Tibial nerve (tissue), 4 donors: ENCODE measurements at regions not wholly inside any gene's neighbourhood (a gene's known extent, or its start where the extent isn't known, plus 50 kb on each side); places are given as distances from the start of the nearest gene placed in this dataset.

Experiments
- DNase-seq, 2 donors: peaks; one replicate each; pipeline ENCODE4 v3.0.0-alpha.2; 2019; ENCODE audit warnings: low spot score in 2 of 2
- H3K27ac ChIP-seq, 4 donors: fragments of 200-600 bp; sonication (generic) in 3 of 4; one replicate each; pipeline ENCODE4 v1.5.1; 2017 to 2019; ENCODE audit warnings: mild to moderate bottlenecking in 1 of 4
- H3K27me3 ChIP-seq, 2 donors: fragments of 200-600 bp; sonication (generic) in 1 of 2; one replicate each; pipeline versions ENCODE4 v1.5.1 to v1.6.0; 2017 to 2019
- H3K36me3 ChIP-seq, 3 donors: fragments of 200-600 bp; sonication (generic); one replicate each; pipeline ENCODE4 v1.5.1; 2018 to 2019
- H3K4me1 ChIP-seq, 4 donors: fragments of 200-600 bp; sonication (generic) in 3 of 4; one replicate each; pipeline ENCODE4 v1.5.1; 2017 to 2019
- H3K4me3 ChIP-seq, 4 donors: fragments of 200-600 bp; sonication (generic) in 3 of 4; one replicate each; pipeline ENCODE4 v1.5.1; 2017 to 2019; ENCODE audit warnings: mild to moderate bottlenecking in 1 of 4, moderate library complexity in 1 of 4
- H3K9me3 ChIP-seq, 4 donors: fragments of 200-600 bp; sonication (generic) in 3 of 4; one replicate each; pipeline ENCODE4 v1.5.1; 2017 to 2019
- EP300 ChIP-seq, 2 donors: sonication (generic); formaldehyde crosslinking; IDR thresholded peaks; one replicate each; pipeline ENCODE4 v1.6.1; 2017; ENCODE audit warnings: antibody characterized with exemption in 2 of 2, mild to moderate bottlenecking in 1 of 2
- POLR2A ChIP-seq, 2 donors: fragments of 450-650 bp; IDR thresholded peaks; one replicate each; pipeline ENCODE4 v1.6.1; 2017; ENCODE audit warnings: antibody characterized with exemption in 2 of 2, mild to moderate bottlenecking in 2 of 2, moderate library complexity in 2 of 2
- WGBS, 2 donors: methylation state at CpG; one replicate each; pipeline ENCODE4 v1.1.5; 2018; 5-methylcytosine and 5-hydroxymethylcytosine counted together
- TF ChIP-seq, protein P1 (sequence below), 5 experiments: fragments of 200-600 bp in 3 of 5; fragments of 450-650 bp in 2 of 5; sonication (generic) in 3 of 5; IDR thresholded peaks; one replicate each; pipeline ENCODE4 v1.5.1; 2016 to 2019; ENCODE audit warnings: antibody characterized with exemption in 5 of 5, mild to moderate bottlenecking in 3 of 5, moderate library complexity in 2 of 5

GRCh38 chr10:45197816-45198485, 117.5 kb downstream of the OR13A1 start:
- 87 to 90% methylated on average over 28 of the region's 28 CpGs for WGBS, 2 donors
- no peak for DNase-seq
- TF ChIP-seq EP300 (IDR thresholded peaks at IDR 0.05): no peak
- no peak for TF ChIP-seq POLR2A (IDR thresholded peaks at IDR 0.05)
- TF ChIP-seq, protein P1, sequence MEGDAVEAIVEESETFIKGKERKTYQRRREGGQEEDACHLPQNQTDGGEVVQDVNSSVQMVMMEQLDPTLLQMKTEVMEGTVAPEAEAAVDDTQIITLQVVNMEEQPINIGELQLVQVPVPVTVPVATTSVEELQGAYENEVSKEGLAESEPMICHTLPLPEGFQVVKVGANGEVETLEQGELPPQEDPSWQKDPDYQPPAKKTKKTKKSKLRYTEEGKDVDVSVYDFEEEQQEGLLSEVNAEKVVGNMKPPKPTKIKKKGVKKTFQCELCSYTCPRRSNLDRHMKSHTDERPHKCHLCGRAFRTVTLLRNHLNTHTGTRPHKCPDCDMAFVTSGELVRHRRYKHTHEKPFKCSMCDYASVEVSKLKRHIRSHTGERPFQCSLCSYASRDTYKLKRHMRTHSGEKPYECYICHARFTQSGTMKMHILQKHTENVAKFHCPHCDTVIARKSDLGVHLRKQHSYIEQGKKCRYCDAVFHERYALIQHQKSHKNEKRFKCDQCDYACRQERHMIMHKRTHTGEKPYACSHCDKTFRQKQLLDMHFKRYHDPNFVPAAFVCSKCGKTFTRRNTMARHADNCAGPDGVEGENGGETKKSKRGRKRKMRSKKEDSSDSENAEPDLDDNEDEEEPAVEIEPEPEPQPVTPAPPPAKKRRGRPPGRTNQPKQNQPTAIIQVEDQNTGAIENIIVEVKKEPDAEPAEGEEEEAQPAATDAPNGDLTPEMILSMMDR (IDR thresholded peaks at IDR 0.05): no peak
- no peaks in the 10 kb centered on the region for H3K9me3 ChIP-seq
- no peak overlapping the region for H3K27ac ChIP-seq
- no peaks in the 10 kb centered on the region for H3K27me3 ChIP-seq
- H3K4me3 ChIP-seq: no peak overlapping the region
- H3K4me1 ChIP-seq: no peaks in the 10 kb centered on the region
- H3K36me3 ChIP-seq: no peaks in the 10 kb centered on the region

DNA sequence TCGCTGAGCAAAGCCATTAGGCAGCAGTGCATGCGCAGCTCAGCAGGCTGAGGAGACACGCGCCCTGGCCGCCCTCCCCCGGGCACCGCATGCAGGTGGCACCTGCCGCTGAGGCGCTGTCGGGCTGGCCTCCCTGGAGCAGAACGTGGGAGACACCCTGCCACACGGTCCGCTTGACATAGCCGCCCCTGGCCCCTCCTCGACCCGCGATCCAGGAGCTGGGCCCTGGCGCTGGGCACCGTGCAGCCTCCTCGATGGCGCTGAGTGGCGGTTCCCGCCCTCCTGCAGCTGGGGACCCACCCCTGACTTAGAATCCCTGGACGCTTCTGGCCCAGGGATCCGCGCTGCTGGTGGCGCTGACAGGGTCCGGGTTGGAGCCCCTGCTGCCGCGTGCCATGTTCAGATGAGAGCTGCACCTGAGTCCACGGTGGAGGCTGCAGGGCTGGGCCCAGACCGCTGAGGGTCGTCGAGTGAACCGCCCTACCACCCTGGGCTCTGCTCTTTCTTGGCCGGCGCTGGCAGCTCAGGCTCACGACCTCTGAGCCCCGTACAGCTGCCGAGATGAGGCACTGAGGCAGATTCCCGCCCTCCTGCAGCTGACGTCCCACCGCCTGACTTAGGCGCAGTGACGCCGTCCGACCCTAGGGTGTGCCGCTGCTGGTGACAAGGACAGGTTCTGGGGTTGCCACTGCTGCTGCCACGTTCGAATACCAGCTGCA, 116.8 kb downstream of the OR13A1 start:
- Histone ChIP-seq H3K27ac (no peak overlapping the region), H3K9me3 (no peaks in the 10 kb centered on the region), H3K36me3 (no peaks in the 10 kb centered on the region), H3K4me1 (no peaks in the 10 kb centered on the region), H3K4me3 (no peak overlapping the region), H3K27me3 (no peaks in the 10 kb centered on the region)
- TF ChIP-seq, protein P1 (IDR thresholded peaks at IDR 0.05): no peak
- TF ChIP-seq POLR2A (IDR thresholded peaks at IDR 0.05) (no peak), EP300 (IDR thresholded peaks at IDR 0.05) (no peak)
- 71 to 84% methylated on average over 19 to 20 of the region's 50 CpGs for WGBS, 2 donors
- no peak for DNase-seq

DNA sequence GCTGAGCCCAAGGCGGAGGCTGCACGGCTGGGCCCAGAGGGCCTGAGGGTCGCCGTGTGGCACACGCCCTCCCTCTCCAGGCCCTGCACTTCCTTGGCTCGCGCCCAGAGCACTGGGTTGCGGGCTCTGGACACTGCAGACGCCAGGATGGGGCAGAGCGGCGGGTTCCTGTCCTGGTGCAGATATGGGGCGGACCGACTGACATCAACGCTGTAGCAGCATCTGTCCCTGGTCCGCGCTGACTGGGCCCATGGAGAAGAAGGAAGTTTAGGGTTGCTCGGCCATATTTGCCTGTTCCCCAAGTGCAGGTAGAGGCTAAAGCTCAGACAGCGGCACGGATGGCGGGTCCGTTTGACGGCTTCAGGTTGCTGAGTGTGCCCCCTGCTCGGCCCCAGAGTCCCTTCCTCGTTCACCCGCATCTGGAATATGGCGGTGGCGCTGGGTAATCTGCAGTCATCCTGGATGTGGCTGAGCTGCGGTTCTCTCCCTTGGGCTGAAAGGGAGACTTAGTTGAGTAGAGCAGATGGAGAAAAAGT, 116.1 kb downstream of the OR13A1 start:
- TF ChIP-seq POLR2A (IDR thresholded peaks at IDR 0.05) (no peak), EP300 (IDR thresholded peaks at IDR 0.05) (no peak)
- TF ChIP-seq, protein P1 (IDR thresholded peaks at IDR 0.05): no peak
- no peaks in the 10 kb centered on the region for H3K27me3 ChIP-seq
- no peak overlapping the region for H3K27ac ChIP-seq
- no peak overlapping the region for H3K4me3 ChIP-seq
- H3K36me3 ChIP-seq: no peaks in the 10 kb centered on the region
- H3K4me1 ChIP-seq: no peaks in the 10 kb centered on the region
- no peaks in the 10 kb centered on the region for H3K9me3 ChIP-seq
- no peak for DNase-seq
- WGBS, 2 donors: 73 to 83% methylated on average over 19 to 23 of the region's 28 CpGs

DNA sequence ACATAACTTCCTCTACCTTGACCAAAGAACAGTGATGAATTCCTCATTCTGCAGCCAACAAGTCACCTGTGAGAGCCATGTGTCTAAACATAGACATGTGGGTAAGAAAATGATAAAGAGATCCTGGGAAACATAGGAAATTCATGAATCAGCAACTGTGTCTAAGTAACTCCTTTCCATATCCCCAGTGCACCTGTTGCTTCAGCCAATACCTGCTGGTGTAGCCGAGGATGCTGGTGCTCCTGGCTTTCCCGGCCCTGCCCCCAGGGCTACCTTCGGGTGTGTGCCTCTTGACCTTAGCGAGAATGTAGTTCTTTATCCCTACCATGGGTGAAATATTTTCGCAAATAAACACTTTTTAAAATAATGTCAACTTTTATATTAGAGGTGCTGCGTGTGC, 114.1 kb downstream of the OR13A1 start:
- H3K4me1 ChIP-seq: no peaks in the 10 kb centered on the region
- WGBS, 2 donors: 74 to 84% methylated on average over 6 of the region's 6 CpGs
- H3K27ac ChIP-seq: no peak overlapping the region
- H3K4me3 ChIP-seq: no peak overlapping the region
- no peaks in the 10 kb centered on the region for H3K36me3 ChIP-seq
- no peaks in the 10 kb centered on the region for H3K9me3 ChIP-seq
- no peak for DNase-seq
- no peaks in the 10 kb centered on the region for H3K27me3 ChIP-seq
- TF ChIP-seq EP300 (IDR thresholded peaks at IDR 0.05) (no peak), POLR2A (IDR thresholded peaks at IDR 0.05) (no peak)
- TF ChIP-seq, protein P1 (IDR thresholded peaks at IDR 0.05): no peak

DNA sequence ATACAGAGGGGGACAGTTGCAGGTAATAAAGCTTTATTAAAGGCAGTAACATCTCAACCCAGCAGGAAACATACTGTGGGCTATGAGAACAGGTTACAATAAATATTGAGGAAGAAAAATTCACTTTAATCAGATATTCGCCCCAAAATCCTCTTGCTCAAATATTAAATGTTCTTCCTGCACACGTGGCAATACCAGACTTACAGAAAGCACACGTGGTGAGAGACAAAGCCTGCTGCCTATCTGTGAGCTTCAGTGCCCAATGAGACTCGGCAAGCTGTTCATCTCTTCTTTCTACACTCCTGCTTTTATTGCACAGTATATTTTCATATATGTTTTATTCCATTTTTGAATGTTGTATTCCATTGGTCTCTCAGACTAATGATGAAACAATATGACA, 113.2 kb downstream of the OR13A1 start:
- no peak overlapping the region for H3K4me3 ChIP-seq
- TF ChIP-seq POLR2A (IDR thresholded peaks at IDR 0.05): no peak
- no peak for TF ChIP-seq EP300 (IDR thresholded peaks at IDR 0.05)
- TF ChIP-seq, protein P1 (IDR thresholded peaks at IDR 0.05): no peak
- H3K27ac ChIP-seq: no peak overlapping the region
- WGBS, 2 donors: 60 to 70% methylated on average over 4 of the region's 4 CpGs
- no peak for DNase-seq
- no peaks in the 10 kb centered on the region for H3K27me3 ChIP-seq
- H3K4me1 ChIP-seq: no peaks in the 10 kb centered on the region
- H3K9me3 ChIP-seq: no peaks in the 10 kb centered on the region
- no peaks in the 10 kb centered on the region for H3K36me3 ChIP-seq
